COR-L47 (cell line): ENCODE measurements at regions not wholly inside any gene's neighbourhood (a gene's known extent, or its start where the extent isn't known, plus 50 kb on each side); places are given as distances from the start of the nearest gene placed in this dataset.
"Not testable (repeated sequence)": the region's sequence is repeated elsewhere in the genome, so short reads cannot be mapped to it uniquely, and the experiment has no call there.

Source experiments
- DNase-seq: peaks from one replicate; lab custom pipeline; 2025; lab: John Stamatoyannopoulos, UW

- peak; percentile 15 for DNase-seq
Observed at GRCh38 chr4:122100508-122100907, 51.6 kb upstream of the BLTP1 start.

DNA sequence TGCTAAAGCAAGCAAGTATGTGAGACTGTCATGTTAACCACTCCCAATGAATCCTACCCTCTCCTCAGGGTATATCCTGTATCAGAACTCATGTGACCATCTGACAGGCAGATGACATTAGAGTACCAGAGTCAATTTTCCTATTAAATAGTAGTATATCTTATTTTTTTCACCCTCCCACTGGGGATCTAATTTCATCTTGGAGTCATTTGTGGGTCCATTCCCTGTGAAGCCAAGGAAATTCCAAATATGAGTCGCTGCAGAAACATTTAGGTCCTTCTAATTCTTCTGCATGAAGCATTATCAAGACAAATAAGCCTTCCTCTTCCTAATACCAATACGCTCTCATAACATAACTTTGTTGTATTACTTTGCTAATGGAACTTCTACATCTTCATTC is 52.2 kb upstream of the BLTP1 start:
- no peak for DNase-seq

DNA sequence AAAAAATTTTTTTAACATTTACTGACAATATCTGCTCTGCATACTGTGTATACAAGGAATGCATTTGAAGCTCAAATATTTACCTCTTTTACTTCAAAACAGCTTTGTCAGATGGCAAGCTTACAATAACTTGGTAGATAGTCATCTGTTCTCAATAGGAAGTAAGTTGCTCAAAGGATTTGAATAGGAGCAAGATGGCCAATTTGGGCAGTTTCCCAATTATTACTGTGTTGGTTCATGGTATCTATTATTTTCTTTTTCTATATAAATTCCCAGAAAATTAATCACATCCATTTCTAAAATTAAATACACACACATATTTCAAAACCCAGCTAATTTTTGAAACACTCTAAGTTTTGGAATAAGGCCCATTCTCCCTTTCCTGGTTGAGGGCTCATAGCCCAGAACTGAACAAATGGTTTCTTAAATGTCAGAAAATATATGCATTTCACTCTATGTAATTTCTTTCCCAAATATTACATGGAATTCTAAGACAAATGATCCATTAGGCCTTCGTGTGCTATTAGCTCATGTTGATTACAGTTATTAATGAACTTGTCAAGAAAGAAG is 60.2 kb upstream of the BLTP1 start:
- no peak for DNase-seq

GRCh38 chr4:122091397-122091796 is 60.7 kb upstream of the BLTP1 start:
- DNase-seq = no peak

DNA sequence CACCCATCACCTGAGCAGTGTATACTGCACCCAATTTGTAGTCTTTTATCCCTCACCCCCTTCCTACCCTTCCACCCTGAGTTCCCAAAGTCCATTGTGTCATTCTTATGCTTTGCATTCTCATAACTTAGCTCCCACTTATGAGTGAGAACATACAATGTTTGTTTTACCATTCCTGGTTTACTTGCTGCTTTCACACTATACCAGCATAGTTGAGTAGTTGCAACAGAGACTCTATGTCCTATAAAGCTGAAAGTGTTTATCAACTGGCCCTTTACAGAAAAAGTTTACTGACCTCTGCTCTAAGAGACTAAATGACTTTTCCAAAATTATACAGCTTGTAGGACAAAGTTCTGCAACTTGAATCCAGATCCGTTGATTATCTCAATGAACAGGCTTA is 61.1 kb upstream of the BLTP1 start:
- no peak for DNase-seq

GRCh38 chr4:122086338-122087065 is 65.6 kb upstream of the BLTP1 start:
- DNase-seq = peak; percentile 78

- no peak for DNase-seq
Observed at GRCh38 chr4:122083989-122084388, 68.1 kb upstream of the BLTP1 start.

DNA sequence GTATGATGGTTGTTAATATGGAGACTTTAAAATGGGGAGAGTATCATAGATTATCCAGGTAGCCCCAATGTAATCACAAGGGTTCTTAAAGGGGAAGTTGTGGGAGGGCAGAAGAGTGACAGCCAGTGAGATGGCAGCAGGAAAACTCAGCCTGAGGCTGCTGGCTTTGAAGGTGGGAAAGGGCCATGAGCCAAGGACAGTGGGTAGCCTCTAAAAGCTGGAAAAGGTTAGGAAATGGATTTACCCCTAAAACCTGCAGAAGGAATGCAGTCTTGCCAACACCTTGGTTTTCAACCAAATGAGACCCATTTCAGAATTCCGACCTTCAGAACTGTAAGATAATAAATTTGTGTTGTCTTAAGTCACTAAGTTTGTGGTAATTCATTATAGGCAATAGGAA is 68.8 kb upstream of the BLTP1 start:
- no peak for DNase-seq

- no peak for DNase-seq
Observed at GRCh38 chr4:122082661-122083060, 69.5 kb upstream of the BLTP1 start.

DNA sequence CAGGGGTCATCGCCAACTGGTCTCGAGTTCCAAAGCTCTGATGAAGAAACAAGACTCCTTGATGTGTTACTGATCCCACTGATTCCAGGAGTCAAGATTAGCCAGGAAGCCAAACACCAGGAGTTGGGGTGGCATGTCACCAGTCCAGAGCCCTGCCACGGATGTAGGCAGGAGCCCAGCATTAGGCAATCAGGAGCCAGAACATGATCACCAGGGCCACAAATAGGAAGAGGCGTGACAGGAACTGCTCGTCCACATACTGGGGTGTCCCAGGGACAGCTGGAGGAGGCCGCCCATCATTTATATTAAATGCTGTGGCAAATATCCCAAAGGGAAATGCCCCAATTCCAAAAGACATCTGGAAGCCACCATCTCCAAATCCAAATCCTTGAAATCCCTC is 74.5 kb upstream of the BLTP1 start:
- not testable (repeated sequence) for DNase-seq

GRCh38 chr4:122076835-122077234 is 75.3 kb upstream of the BLTP1 start:
- DNase-seq = not testable (repeated sequence)

DNA sequence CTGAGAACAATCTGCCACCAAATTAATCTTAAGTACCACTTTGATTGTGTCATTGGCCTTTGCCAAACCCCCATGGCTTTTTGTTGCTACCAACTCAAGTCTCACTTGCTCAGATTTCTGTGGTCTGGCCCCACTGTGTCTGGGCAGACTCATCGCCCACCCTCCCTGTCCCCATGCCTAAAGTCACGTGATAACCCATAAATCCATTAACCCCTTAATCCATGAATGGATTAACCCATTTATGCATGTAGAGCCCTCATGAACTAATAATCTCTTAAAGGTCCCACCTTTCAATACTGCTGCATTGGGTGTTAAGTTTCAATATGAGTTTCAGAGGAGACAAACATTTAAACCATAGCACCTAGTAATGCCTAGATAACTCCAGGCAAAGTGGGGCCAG is 78.5 kb upstream of the BLTP1 start:
- no peak for DNase-seq

DNA sequence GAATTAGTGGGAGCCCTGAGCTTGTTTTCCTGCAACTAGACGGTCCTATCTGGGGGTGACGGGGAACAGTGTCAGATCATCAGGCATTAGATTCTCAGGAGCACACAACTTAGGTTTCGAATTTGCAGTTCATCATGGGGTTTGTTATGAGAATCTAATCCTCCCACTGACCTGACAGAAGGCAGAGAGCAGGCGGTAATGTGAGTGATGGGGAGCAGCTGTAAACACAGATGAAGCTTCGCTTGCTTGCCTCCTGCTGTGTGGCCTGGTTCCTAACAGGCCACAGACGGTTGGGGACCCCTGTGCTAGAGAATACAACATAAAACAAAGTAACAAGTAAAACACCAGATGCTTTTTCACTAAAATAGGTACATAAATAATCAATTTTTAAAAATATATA is 86.2 kb upstream of the BLTP1 start:
- no peak for DNase-seq

DNA sequence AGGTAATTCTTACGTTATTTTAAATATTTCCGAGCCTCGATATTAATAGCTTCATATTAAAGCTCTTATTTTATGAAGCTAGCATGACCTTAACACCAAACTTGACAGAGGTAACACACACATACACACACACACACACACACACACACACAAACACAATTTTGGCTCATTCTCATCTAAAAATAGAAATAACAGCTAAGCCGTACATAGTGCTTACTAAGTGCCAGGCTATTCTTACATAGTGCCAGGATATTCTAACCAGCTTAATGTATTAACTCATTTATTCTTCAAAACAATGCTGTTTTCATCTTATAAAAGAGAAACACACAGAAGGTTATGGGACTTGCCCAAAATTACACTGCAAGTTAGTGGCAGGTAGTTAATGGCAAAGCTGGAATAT is 87.0 kb upstream of the BLTP1 start:
- no peak for DNase-seq

GRCh38 chr4:122053186-122053585 is 98.9 kb upstream of the BLTP1 start:
- DNase-seq = no peak

DNA sequence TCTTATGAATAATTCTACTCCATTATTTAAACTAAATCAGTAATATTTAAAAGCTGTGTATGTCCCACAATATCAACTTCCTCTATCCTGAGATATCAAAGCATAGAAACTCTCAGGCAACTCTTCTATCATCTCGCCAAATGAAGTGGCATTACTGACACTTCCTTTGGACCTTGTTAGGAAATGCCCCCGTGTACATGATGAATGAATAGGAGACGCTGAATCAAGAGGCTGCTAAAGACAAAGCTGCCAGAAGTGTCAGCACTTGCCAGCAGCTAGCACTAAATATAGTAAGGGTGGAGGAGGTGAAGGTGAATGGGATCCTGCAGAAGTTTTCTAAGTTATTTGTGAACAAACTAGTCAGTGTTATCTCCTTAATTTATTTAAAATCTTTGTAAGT is 99.5 kb upstream of the BLTP1 start:
- DNase-seq = no peak

GRCh38 chr4:122050841-122051240 is 99.0 kb upstream of the TRPC3 start:
- DNase-seq = no peak

DNA sequence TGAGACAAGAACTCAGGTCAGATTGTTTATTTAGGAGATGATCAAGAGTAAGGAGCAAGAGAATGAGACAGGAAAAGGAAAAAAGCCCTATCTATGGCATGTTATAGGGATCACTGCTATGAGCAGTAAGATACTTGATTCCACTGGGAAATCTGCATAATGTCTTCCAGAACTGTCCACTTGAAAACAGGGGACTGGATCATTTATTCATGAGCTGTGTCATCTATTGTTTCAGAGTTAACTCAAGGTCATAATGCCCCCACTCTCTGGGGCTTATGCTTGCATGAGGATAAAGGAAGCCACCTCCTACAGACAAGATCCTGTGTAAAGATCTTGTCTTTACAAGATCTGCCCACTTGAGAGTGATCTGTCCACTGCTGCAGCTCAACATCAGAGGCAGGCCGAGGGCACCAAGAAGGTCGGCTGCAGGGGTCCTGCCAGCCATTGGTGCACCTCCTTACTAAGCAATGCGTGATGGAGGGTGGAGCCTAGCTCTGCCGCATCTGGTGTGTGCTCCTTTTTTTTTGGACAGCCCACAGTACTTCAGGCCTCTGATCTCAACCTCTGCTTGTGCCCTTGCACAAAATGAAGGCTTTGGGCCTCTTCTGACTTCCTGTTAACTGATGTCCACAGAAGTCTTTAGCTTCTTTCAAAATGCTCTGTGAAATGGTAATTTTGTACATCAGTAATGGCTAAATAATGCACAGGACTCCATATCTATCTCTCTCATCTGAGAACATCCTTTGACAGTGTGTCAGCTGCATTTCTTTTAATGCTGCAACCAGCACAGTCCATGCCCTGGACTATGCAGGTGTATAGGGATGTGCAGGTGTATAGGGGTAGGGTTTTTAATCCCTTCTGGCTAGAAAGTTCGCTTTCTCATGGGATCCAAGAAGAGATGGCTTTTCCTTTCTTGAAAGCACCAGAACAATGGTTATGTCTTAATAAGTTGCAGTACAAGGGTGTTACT is 95.9 kb upstream of the TRPC3 start:
- DNase-seq = no peak

DNA sequence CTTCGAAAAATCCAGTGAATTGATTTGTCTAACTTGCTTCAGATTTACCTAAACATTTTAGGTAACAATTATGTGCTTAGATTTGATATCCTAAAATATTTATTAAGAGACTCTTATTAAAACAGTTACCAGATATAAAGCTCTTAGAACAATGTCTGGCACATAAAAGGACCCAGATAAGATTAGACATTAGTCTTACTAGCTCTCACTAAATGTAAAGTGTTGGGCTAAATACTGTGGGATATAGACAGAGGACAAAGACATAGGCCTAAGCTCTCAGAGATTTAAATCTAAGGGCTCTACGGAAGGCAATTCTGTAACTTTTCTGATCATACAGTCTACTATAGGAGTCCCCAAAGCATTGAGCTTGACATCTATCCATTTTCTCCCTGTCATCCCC is 94.4 kb upstream of the TRPC3 start:
- no peak for DNase-seq

DNA sequence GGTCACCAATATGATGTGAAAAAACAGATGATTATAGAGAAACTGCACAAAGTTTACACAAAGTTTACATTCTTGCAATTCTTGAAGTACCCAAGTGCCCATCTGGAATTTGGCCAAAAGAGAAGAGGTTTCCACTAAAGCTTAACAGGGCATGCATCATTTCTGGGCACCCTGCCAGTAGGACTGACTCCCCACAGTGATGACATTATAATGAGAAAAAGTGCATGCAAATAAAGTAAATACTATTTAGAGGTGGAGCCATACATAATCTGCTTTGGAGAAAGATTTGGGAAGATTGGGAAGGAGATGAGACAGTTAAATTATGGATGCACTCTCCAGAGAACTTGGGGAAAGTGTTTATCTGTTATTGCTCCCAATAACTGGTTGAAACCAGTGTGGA is 93.7 kb upstream of the TRPC3 start:
- peak; percentile 96 for DNase-seq

- DNase-seq = no peak
Observed at GRCh38 chr4:122044501-122044900, 92.6 kb upstream of the TRPC3 start.

DNA sequence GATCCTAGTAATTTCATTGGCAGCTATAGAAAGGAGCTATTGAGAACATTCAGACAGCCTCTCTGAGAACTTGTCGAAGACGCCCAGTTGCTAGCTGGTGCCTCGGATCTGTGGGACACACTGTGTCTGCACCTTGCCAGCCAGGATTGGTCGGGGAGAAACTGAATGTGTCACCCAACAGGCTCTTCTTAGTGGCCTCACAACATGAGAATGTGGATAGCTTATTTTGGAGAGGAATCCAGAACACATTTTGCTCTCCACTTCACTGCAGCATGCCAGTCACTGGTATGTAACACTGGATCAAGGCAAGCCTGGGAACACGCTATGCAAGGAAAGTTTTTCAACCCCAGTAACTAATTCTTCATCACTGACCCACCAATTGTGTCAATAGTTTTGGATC is 89.5 kb upstream of the TRPC3 start:
- DNase-seq = no peak

GRCh38 chr4:122038896-122039295 is 87.0 kb upstream of the TRPC3 start:
- no peak for DNase-seq
